Kidney epithelial cell (primary cell): ENCODE measurements at regions not wholly inside any gene's neighbourhood (a gene's known extent, or its start where the extent isn't known, plus 50 kb on each side); places are given as distances from the start of the nearest gene placed in this dataset.

Experiments
- DNase-seq: peaks from one replicate; pipeline ENCODE4 v3.0.0-alpha.2; 2010; ENCODE audit warnings: low read depth
- H3K27me3 ChIP-seq: 2 replicates; pipeline ENCODE4 v1.6.0; 2011; ENCODE audit warnings: low read length; ENCODE audit not compliant: control insufficient read depth, insufficient read depth
- H3K36me3 ChIP-seq: 2 replicates; pipeline ENCODE4 v1.5.1; 2011; ENCODE audit warnings: low read length; ENCODE audit not compliant: control insufficient read depth, insufficient read depth
- H3K4me3 ChIP-seq: 2 replicates; pipeline ENCODE4 v1.5.1; 2011; ENCODE audit warnings: low read depth, mild to moderate bottlenecking, control low read depth, low read length
- CTCF ChIP-seq: IDR thresholded peaks from 2 replicates; pipeline ENCODE4 v1.5.1; 2011; ENCODE audit warnings: mild to moderate bottlenecking, moderate library complexity, low read length, control low read depth, inconsistent platforms; ENCODE audit not compliant: insufficient read depth, poor library complexity, severe bottlenecking

- no peaks in the 10 kb centered on the region for H3K36me3 ChIP-seq
- DNase-seq: no peak
- no peaks in the 10 kb centered on the region for H3K27me3 ChIP-seq
- TF ChIP-seq CTCF: no peak
- no peak overlapping the region for H3K4me3 ChIP-seq
Observed at GRCh38 chrX:139113708-139114107, 402.2 kb upstream of the FGF13 start.

GRCh38 chrX:139112432-139112831 is 400.9 kb upstream of the FGF13 start:
- no peak for DNase-seq
- no peaks in the 10 kb centered on the region for H3K27me3 ChIP-seq
- no peak for TF ChIP-seq CTCF
- H3K4me3 ChIP-seq: no peak overlapping the region
- H3K36me3 ChIP-seq: no peaks in the 10 kb centered on the region

- H3K36me3 ChIP-seq: no peaks in the 10 kb centered on the region
- no peak overlapping the region for H3K4me3 ChIP-seq
- no peak for TF ChIP-seq CTCF
- H3K27me3 ChIP-seq: no peaks in the 10 kb centered on the region
- DNase-seq: no peak
Observed at GRCh38 chrX:139106069-139106468, 394.6 kb upstream of the FGF13 start.

- DNase-seq: peak; percentile 48
- TF ChIP-seq CTCF: no peak
- Histone ChIP-seq H3K27me3 (no peaks in the 10 kb centered on the region), H3K36me3 (no peaks in the 10 kb centered on the region), H3K4me3 (no peak overlapping the region)
Observed at GRCh38 chrX:139094671-139095592, 383.4 kb upstream of the FGF13 start.

GRCh38 chrX:139093201-139093600 is 381.7 kb upstream of the FGF13 start:
- no peak for TF ChIP-seq CTCF
- H3K4me3 ChIP-seq: no peak overlapping the region
- H3K27me3 ChIP-seq: no peaks in the 10 kb centered on the region
- no peaks in the 10 kb centered on the region for H3K36me3 ChIP-seq
- DNase-seq: no peak

GRCh38 chrX:139091878-139092277 is 380.4 kb upstream of the FGF13 start:
- DNase-seq: no peak
- Histone ChIP-seq H3K27me3 (no peaks in the 10 kb centered on the region), H3K36me3 (no peaks in the 10 kb centered on the region), H3K4me3 (no peak overlapping the region)
- no peak for TF ChIP-seq CTCF
